K562 (cell line): ENCODE measurements at regions not wholly inside any gene's neighbourhood (a gene's known extent, or its start where the extent isn't known, plus 50 kb on each side); places are given as distances from the start of the nearest gene placed in this dataset.

ENCODE experiments used
- ATAC-seq: fragments of 200-7000 bp; cut with Tn5 transposase; 3 replicates; pipeline ENCODE4 v1.9.1; 2020; ENCODE audit warnings: moderate library complexity
- BruUV-seq: library from RNA; stranded (reverse); fragments of 400-500 nt; replicated peaks from 2 replicates; lab custom pipeline; 2021; lab: Mats Ljungman, UMichigan
- CTCF ChIA-PET: fragments of 300-600 bp; formaldehyde crosslinking; extraction: SDS; loops from one replicate; lab custom pipeline; 2021; ENCODE audit warnings: low intra/inter-chr PET ratio; lab: Yijun Ruan, JAX
- POLR2A ChIA-PET: fragments of 300-600, 350-650 bp; sonication (Branson Sonifier 250); formaldehyde crosslinking; extraction: SDS; loops from one replicate; lab custom pipeline; 2021; ENCODE audit warnings: antibody characterized with exemption, inconsistent platforms; lab: Yijun Ruan, JAX
- DNase-seq, 4 experiments: peaks; one replicate each; pipeline versions ENCODE4 v3.0.0 to v3.0.0-alpha.2; 2011 to 2018; ENCODE audit warnings: low spot score in 3 of 4, mixed read lengths in 3 of 4; ENCODE audit errors: extremely low read depth in 1 of 4
- FAIRE-seq: peaks from 2 replicates; lab custom pipeline; 2011; peaks lifted over from hg19 to GRCh38; lab: Jason Lieb, UNC
- H2AFZ ChIP-seq: 2 replicates; pipeline ENCODE4 v1.6.0; 2011; ENCODE audit warnings: low read depth, low read length, control low read depth, inconsistent platforms
- H3K27ac ChIP-seq: fragments of 200-600 bp; 3 replicates; pipeline ENCODE4 v1.8.0; 2011; ENCODE audit warnings: low read depth, mild to moderate bottlenecking, control low read depth, inconsistent platforms, low read length, moderate library complexity, mixed read lengths; ENCODE audit errors: extremely low read depth
- H3K27me3 ChIP-seq, 2 experiments: fragments of 300-600 bp in 1 of 2; 2 replicates in 1 of 2; 3 replicates in 1 of 2; pipeline versions ENCODE4 v1.6.0 to v1.8.0; 2011; ENCODE audit warnings: inconsistent platforms in 2 of 2, low read length in 2 of 2, mild to moderate bottlenecking in 1 of 2, mixed read lengths in 1 of 2, moderate library complexity in 1 of 2; ENCODE audit not compliant: control insufficient read depth in 2 of 2, insufficient read depth in 2 of 2
- H3K36me3 ChIP-seq: fragments of 300-600 bp; 3 replicates; pipeline ENCODE4 v1.8.0; 2011; ENCODE audit warnings: mild to moderate bottlenecking, low read length, inconsistent platforms; ENCODE audit not compliant: control insufficient read depth, insufficient read depth
- H3K4me1 ChIP-seq, 2 experiments: fragments of 200-600 bp in 1 of 2; replicated peaks in 1 of 2; 2 replicates in 1 of 2; 3 replicates in 1 of 2; pipeline versions ENCODE4 v1.5.1 to v1.8.0; 2011; ENCODE audit warnings: inconsistent platforms in 2 of 2, low read length in 2 of 2, mild to moderate bottlenecking in 1 of 2, mixed read lengths in 1 of 2, moderate library complexity in 1 of 2; ENCODE audit not compliant: control insufficient read depth in 2 of 2, insufficient read depth in 2 of 2
- H3K4me2 ChIP-seq: 2 replicates; pipeline ENCODE4 v1.6.1; 2011; ENCODE audit warnings: low read length, control low read depth, inconsistent platforms, mixed read lengths; ENCODE audit not compliant: insufficient read depth
- H3K4me3 ChIP-seq: fragments of 200-600 bp; sonication (generic), shearing (Covaris generic); 2 replicates; pipeline ENCODE4 v1.5.1; 2016; ENCODE audit warnings: control low read depth, inconsistent platforms
- H3K79me2 ChIP-seq: fragments of 200-600 bp; 3 replicates; pipeline ENCODE4 v1.8.0; 2011; ENCODE audit warnings: low read length, inconsistent platforms; ENCODE audit not compliant: control insufficient read depth, insufficient read depth
- H3K9ac ChIP-seq, 2 experiments: 2 replicates each; pipeline versions ENCODE4 v1.6.0 to v1.6.1; 2011; ENCODE audit warnings: low read depth in 2 of 2, low read length in 2 of 2, control low read depth in 1 of 2, inconsistent platforms in 1 of 2, mild to moderate bottlenecking in 1 of 2, mixed read lengths in 1 of 2; ENCODE audit not compliant: insufficient read depth in 1 of 2
- H3K9me1 ChIP-seq: one replicate; pipeline ENCODE4 v1.6.0; 2011; ENCODE audit warnings: inconsistent platforms, mild to moderate bottlenecking, low read length, moderate library complexity; ENCODE audit not compliant: control insufficient read depth, insufficient read depth
- H3K9me3 ChIP-seq: replicated peaks from 2 replicates; pipeline ENCODE4 v1.5.1; 2011; ENCODE audit warnings: low read depth, low read length, inconsistent platforms; ENCODE audit not compliant: control insufficient read depth, insufficient read depth
- H4K20me1 ChIP-seq: replicated peaks from 2 replicates; pipeline ENCODE4 v1.6.1; 2011; ENCODE audit warnings: low read length, inconsistent platforms, mixed read lengths; ENCODE audit not compliant: control insufficient read depth, insufficient read depth
- BRCA1 ChIP-seq, 2 experiments: fragments of 450-650 bp in 1 of 2; sonication (generic) in 1 of 2; formaldehyde crosslinking in 1 of 2; IDR thresholded peaks; 2 replicates each; pipeline versions ENCODE4 v1.5.0 to v1.6.1; 2017 to 2020; ENCODE audit warnings: mild to moderate bottlenecking in 1 of 2, missing genetic modification reagents in 1 of 2
- CCNT2 ChIP-seq: IDR thresholded peaks from 2 replicates; pipeline ENCODE4 v1.6.1; 2011; ENCODE audit warnings: borderline replicate concordance, low read depth, mild to moderate bottlenecking, moderate library complexity, mixed read lengths, low read length; ENCODE audit not compliant: insufficient read length; ENCODE audit errors: extremely low read depth
- ELF2 ChIP-seq: fragments of 250-450 bp; sonication (Bioruptor Pico); IDR thresholded peaks from 2 replicates; pipeline ENCODE4 v1.5.0; 2021; ENCODE audit warnings: mild to moderate bottlenecking
- ELF4 ChIP-seq: fragments of 450-650 bp; formaldehyde crosslinking; IDR thresholded peaks from 2 replicates; pipeline ENCODE4 v1.4.0; 2022; ENCODE audit warnings: missing genetic modification characterization
- EWSR1 ChIP-seq: fragments of 450-650 bp; IDR thresholded peaks from 2 replicates; pipeline ENCODE4 v1.6.1; 2018; ENCODE audit warnings: borderline replicate concordance, mild to moderate bottlenecking, low read depth, moderate library complexity; ENCODE audit not compliant: partially characterized antibody
- NCOA6 ChIP-seq: fragments of 450-650 bp; IDR thresholded peaks from 2 replicates; pipeline ENCODE4 v1.6.1; 2017; ENCODE audit warnings: mild to moderate bottlenecking
- RBM25 ChIP-seq: fragments of 200-400 bp; formaldehyde crosslinking; IDR thresholded peaks from 2 replicates; pipeline ENCODE4 v1.6.1; 2018; ENCODE audit warnings: low read length, low read depth, moderate library complexity; ENCODE audit not compliant: severe bottlenecking
- SMAD3 ChIP-seq: fragments of 450-650 bp; formaldehyde crosslinking; conservative IDR thresholded peaks from 2 replicates; pipeline ENCODE4 v1.4.0; 2020; ENCODE audit warnings: mild to moderate bottlenecking
- SRSF3 ChIP-seq: fragments of 200-400 bp; formaldehyde crosslinking; IDR thresholded peaks from 2 replicates; pipeline ENCODE4 v1.6.1; 2016; ENCODE audit warnings: mild to moderate bottlenecking, low read length, moderate library complexity; ENCODE audit not compliant: insufficient read depth
- TEAD1 ChIP-seq, 2 experiments: fragments of 450-650 bp in 1 of 2; sonication (generic) in 1 of 2; formaldehyde crosslinking; IDR thresholded peaks; 2 replicates each; pipeline versions ENCODE4 v1.4.0 to v1.8.0; 2020 to 2022; ENCODE audit warnings: mild to moderate bottlenecking in 2 of 2, missing genetic modification reagents in 1 of 2
- U2AF2 ChIP-seq: fragments of 200-400 bp; formaldehyde crosslinking; optimal IDR thresholded peaks from 2 replicates; pipeline ENCODE3; 2017; ENCODE audit warnings: low read depth, mild to moderate bottlenecking, low read length
- ZBED1 ChIP-seq: IDR thresholded peaks from 2 replicates; pipeline ENCODE4 v1.6.1; 2014
- ZNF253 ChIP-seq: fragments of 250-450 bp; sonication (Bioruptor Pico); conservative IDR thresholded peaks from 2 replicates; pipeline ENCODE4 v1.6.1; 2021; ENCODE audit warnings: mild to moderate bottlenecking
- ZNF584 ChIP-seq: fragments of 200-800 bp; sonication (Bioruptor generic); IDR thresholded peaks from 2 replicates; pipeline ENCODE4 v1.6.1; 2016; ENCODE audit warnings: low read depth, mild to moderate bottlenecking, missing genetic modification characterization, missing compliant biosample characterization
- WGBS: fragments of 100-300 bp; shearing (Covaris generic); methylation state at CpG from one replicate; pipeline ENCODE4 v1.1.6; 2016; ENCODE audit warnings: low coverage, mixed read lengths; ENCODE audit not compliant: insufficient coverage; ENCODE audit errors: missing lambda C conversion rate; 5-methylcytosine and 5-hydroxymethylcytosine counted together
- in situ Hi-C: fragments of 300-500 bp; cut with MboI; formaldehyde crosslinking; loops from 4 replicates; pipeline ENCODE4 v1.15.0; 2018; ENCODE audit warnings: inconsistent platforms, mixed read lengths
- intact Hi-C: fragments of 100-400 bp; cut with micrococcal nuclease; formaldehyde crosslinking; loops from 2 replicates; pipeline ENCODE4 v1.14.2; 2022
- TF ChIP-seq, protein P1 (sequence below): fragments of 250-450 bp; sonication (Bioruptor Pico); IDR thresholded peaks from 2 replicates; pipeline ENCODE4 v1.4.0; 2020
- TF ChIP-seq, protein P2 (sequence below): fragments of 250-450 bp; sonication (Bioruptor Pico); IDR thresholded peaks from 2 replicates; pipeline ENCODE4 v1.4.0; 2020; ENCODE audit warnings: borderline replicate concordance

DNA sequence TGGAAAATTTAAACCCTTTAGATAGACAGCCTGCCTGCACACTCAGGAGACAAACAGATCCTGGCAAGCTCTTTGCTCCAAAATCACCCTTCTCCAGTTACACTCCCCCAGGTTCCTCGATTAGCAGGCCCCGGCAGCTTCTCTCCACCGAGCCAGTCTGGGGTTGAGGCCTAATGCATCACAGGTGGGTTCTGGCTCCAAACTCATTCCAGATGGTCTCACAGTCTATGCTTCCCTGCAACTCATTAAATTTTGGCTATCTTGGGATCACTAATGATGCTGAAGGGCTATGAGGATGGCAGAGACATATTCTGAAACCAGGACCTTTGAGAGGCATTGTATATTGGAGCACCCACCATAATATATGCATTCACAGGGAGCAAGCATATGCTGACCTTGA is 559.8 kb upstream of the USP24 start:
- Histone ChIP-seq H3K4me1 (no peaks in the 10 kb centered on the region), H2AFZ (no peak overlapping the region), H3K79me2 (no peaks in the 10 kb centered on the region), H3K9me1 (no peaks in the 10 kb centered on the region), H3K9ac (no peak overlapping the region), H4K20me1 (no peaks in the 10 kb centered on the region), H3K9me3 (no peaks in the 10 kb centered on the region), H3K27me3 (no peaks in the 10 kb centered on the region), H3K36me3 (no peaks in the 10 kb centered on the region), H3K4me3 (no peak overlapping the region), H3K27ac (no peak overlapping the region), H3K4me2 (no peak overlapping the region)
- WGBS: 0% methylated on average over 3 of the region's 3 CpGs
- no TSS peak for BruUV-seq
- CTCF ChIA-PET: no interaction called here
- no peak for DNase-seq
- intact Hi-C loops (no loop called here), in situ Hi-C loops (no loop called here)
- POLR2A ChIA-PET: no interaction called here
- FAIRE-seq: no peak
- ATAC-seq: no peak
- TF ChIP-seq, protein P1, sequence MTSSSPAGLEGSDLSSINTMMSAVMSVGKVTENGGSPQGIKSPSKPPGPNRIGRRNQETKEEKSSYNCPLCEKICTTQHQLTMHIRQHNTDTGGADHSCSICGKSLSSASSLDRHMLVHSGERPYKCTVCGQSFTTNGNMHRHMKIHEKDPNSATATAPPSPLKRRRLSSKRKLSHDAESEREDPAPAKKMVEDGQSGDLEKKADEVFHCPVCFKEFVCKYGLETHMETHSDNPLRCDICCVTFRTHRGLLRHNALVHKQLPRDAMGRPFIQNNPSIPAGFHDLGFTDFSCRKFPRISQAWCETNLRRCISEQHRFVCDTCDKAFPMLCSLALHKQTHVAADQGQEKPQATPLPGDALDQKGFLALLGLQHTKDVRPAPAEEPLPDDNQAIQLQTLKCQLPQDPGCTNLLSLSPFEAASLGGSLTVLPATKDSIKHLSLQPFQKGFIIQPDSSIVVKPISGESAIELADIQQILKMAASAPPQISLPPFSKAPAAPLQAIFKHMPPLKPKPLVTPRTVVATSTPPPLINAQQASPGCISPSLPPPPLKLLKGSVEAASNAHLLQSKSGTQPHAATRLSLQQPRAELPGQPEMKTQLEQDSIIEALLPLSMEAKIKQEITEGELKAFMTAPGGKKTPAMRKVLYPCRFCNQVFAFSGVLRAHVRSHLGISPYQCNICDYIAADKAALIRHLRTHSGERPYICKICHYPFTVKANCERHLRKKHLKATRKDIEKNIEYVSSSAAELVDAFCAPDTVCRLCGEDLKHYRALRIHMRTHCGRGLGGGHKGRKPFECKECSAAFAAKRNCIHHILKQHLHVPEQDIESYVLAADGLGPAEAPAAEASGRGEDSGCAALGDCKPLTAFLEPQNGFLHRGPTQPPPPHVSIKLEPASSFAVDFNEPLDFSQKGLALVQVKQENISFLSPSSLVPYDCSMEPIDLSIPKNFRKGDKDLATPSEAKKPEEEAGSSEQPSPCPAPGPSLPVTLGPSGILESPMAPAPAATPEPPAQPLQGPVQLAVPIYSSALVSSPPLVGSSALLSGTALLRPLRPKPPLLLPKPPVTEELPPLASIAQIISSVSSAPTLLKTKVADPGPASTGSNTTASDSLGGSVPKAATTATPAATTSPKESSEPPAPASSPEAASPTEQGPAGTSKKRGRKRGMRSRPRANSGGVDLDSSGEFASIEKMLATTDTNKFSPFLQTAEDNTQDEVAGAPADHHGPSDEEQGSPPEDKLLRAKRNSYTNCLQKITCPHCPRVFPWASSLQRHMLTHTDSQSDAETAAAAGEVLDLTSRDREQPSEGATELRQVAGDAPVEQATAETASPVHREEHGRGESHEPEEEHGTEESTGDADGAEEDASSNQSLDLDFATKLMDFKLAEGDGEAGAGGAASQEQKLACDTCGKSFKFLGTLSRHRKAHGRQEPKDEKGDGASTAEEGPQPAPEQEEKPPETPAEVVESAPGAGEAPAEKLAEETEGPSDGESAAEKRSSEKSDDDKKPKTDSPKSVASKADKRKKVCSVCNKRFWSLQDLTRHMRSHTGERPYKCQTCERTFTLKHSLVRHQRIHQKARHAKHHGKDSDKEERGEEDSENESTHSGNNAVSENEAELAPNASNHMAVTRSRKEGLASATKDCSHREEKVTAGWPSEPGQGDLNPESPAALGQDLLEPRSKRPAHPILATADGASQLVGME: no peak
- no peak for TF ChIP-seq NCOA6
- no peak for TF ChIP-seq U2AF2
- TF ChIP-seq EWSR1: no peak
- no peak for TF ChIP-seq SRSF3
- TF ChIP-seq ELF4: no peak
- TF ChIP-seq SMAD3 (CRISPR knock-in tag): no peak
- TF ChIP-seq ZBED1: no peak
- no peak for TF ChIP-seq BRCA1 (IDR thresholded peaks at IDR 0.05)
- TF ChIP-seq BRCA1 (CRISPR knock-in tag; IDR thresholded peaks at IDR 0.05): no peak
- TF ChIP-seq ZNF584 (CRISPR knock-in tag): no peak
- TF ChIP-seq, protein P2, sequence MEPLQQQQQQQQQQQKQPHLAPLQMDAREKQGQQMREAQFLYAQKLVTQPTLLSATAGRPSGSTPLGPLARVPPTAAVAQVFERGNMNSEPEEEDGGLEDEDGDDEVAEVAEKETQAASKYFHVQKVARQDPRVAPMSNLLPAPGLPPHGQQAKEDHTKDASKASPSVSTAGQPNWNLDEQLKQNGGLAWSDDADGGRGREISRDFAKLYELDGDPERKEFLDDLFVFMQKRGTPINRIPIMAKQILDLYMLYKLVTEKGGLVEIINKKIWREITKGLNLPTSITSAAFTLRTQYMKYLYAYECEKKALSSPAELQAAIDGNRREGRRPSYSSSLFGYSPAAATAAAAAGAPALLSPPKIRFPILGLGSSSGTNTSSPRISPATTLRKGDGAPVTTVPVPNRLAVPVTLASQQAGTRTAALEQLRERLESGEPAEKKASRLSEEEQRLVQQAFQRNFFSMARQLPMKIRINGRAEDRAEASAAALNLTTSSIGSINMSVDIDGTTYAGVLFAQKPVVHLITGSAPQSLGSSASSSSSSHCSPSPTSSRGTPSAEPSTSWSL (CRISPR knock-in tag): no peak
- no peak for TF ChIP-seq RBM25
- no peak for TF ChIP-seq ELF2 (CRISPR knock-in tag)
- no peak for TF ChIP-seq ZNF253 (CRISPR knock-in tag)
- TF ChIP-seq TEAD1 (CRISPR knock-in tag; IDR thresholded peaks at IDR 0.05): no peak
- TF ChIP-seq CCNT2: no peak
